GM23248 (cell line): ENCODE measurements at regions not wholly inside any gene's neighbourhood (a gene's known extent, or its start where the extent isn't known, plus 50 kb on each side); places are given as distances from the start of the nearest gene placed in this dataset.

Experiments used
- DNase-seq: peaks from one replicate; pipeline ENCODE4 v3.0.0-alpha.2; 2015
- H2AFZ ChIP-seq: fragments of 200-600 bp; sonication (generic); 2 replicates; pipeline ENCODE4 v1.6.1; 2016; ENCODE audit warnings: antibody characterized with exemption
- H3F3A ChIP-seq: fragments of 200-600 bp; sonication (generic); 2 replicates; pipeline ENCODE4 v1.6.1; 2016; ENCODE audit warnings: mild to moderate bottlenecking, antibody characterized with exemption, mixed run types; ENCODE audit not compliant: insufficient read depth
- H3K27ac ChIP-seq: fragments of 200-600 bp; sonication (generic); 2 replicates; pipeline ENCODE4 v1.5.1; 2016; ENCODE audit warnings: mild to moderate bottlenecking
- H3K27me3 ChIP-seq: fragments of 200-600 bp; sonication (generic); replicated peaks from 2 replicates; pipeline ENCODE4 v1.6.1; 2016; ENCODE audit warnings: mild to moderate bottlenecking; ENCODE audit not compliant: insufficient read depth
- H3K36me3 ChIP-seq: fragments of 200-600 bp; sonication (generic); 2 replicates; pipeline ENCODE4 v1.6.1; 2016; ENCODE audit warnings: low read depth, mild to moderate bottlenecking
- H3K4me1 ChIP-seq: fragments of 200-600 bp; sonication (generic); 2 replicates; pipeline ENCODE4 v1.6.1; 2016; ENCODE audit warnings: mild to moderate bottlenecking; ENCODE audit not compliant: insufficient read depth
- H3K4me2 ChIP-seq: fragments of 200-600 bp; sonication (generic); one replicate; pipeline ENCODE4 v1.6.1; 2016; ENCODE audit warnings: mild to moderate bottlenecking; ENCODE audit not compliant: unreplicated experiment
- H3K4me3 ChIP-seq: fragments of 200-600 bp; sonication (generic); 2 replicates; pipeline ENCODE4 v1.5.1; 2016; ENCODE audit warnings: mild to moderate bottlenecking
- H3K79me2 ChIP-seq: fragments of 200-600 bp; sonication (generic); 2 replicates; pipeline ENCODE4 v1.6.1; 2016; ENCODE audit warnings: mild to moderate bottlenecking; ENCODE audit not compliant: insufficient read depth
- H3K9ac ChIP-seq: fragments of 200-600 bp; sonication (generic); 2 replicates; pipeline ENCODE4 v1.6.1; 2016; ENCODE audit warnings: mild to moderate bottlenecking
- H3K9me2 ChIP-seq: fragments of 200-600 bp; sonication (generic); 2 replicates; pipeline ENCODE4 v1.6.1; 2016; ENCODE audit warnings: mixed run types, mild to moderate bottlenecking, moderate library complexity; ENCODE audit not compliant: insufficient read depth
- H3K9me3 ChIP-seq: fragments of 200-600 bp; sonication (generic); one replicate; pipeline ENCODE4 v1.6.1; 2017; ENCODE audit warnings: low read depth
- H4K20me1 ChIP-seq: fragments of 200-600 bp; sonication (generic); 2 replicates; pipeline ENCODE4 v1.6.0; 2016; ENCODE audit not compliant: insufficient read depth
- EZH2 ChIP-seq: fragments of 200-600 bp; sonication (generic); IDR thresholded peaks from 2 replicates; pipeline ENCODE4 v1.6.1; 2018; ENCODE audit warnings: antibody characterized with exemption, mild to moderate bottlenecking; ENCODE audit not compliant: insufficient read depth, poor library complexity, severe bottlenecking
- EZH2phosphoT487 ChIP-seq: fragments of 200-600 bp; sonication (generic); IDR thresholded peaks from 2 replicates; pipeline ENCODE4 v1.6.1; 2018; ENCODE audit warnings: antibody characterized with exemption, moderate library complexity, mild to moderate bottlenecking, low read depth; ENCODE audit not compliant: insufficient read depth
- WGBS, 2 experiments: methylation state at CpG; one replicate each; pipeline ENCODE4 v1.1.6; 2015 to 2017; ENCODE audit warnings: low lambda C conversion rate in 2 of 2, low coverage in 1 of 2; ENCODE audit errors: missing lambda C conversion rate in 2 of 2; 5-methylcytosine and 5-hydroxymethylcytosine counted together
- in situ Hi-C: fragments of 300-500 bp; cut with MboI; formaldehyde crosslinking; loops from 2 replicates; pipeline ENCODE4 v1.15.0; 2020

- Histone ChIP-seq H3K27me3 (no peaks in the 10 kb centered on the region), H4K20me1 (no peaks in the 10 kb centered on the region), H3K4me3 (peak overlapping the region; percentile 89), H3K36me3 (no peaks in the 10 kb centered on the region), H3K27ac (no peak overlapping the region), H3K9me3 (no peaks in the 10 kb centered on the region), H3K4me2 (peak overlapping the region; percentile 84), H3F3A (peaks cover 18% of the 10 kb centered on the region; the same call in 1 of the 2 replicates), H3K9me2 (no peaks in the 10 kb centered on the region), H2AFZ (peak overlapping the region; percentile 88), H3K79me2 (peaks cover 12% of the 10 kb centered on the region; the same call in 1 of the 2 replicates), H3K4me1 (peaks cover 27% of the 10 kb centered on the region), H3K9ac (peak overlapping the region; percentile 81)
- WGBS, 2 experiments = 65 to 67% methylated on average over 21 of the region's 21 CpGs
- peak; percentile 25 for DNase-seq
- in situ Hi-C loops = no loop called here
- no peak for TF ChIP-seq EZH2phosphoT487
- TF ChIP-seq EZH2 = no peak
These were observed 63.9 kb upstream of the STARD13 start for GRCh38 chr13:33349288-33349985.

GRCh38 chr13:33349986-33350826 lies 64.7 kb upstream of the STARD13 start:
- Histone ChIP-seq H3K9me2 (no peaks in the 10 kb centered on the region), H3K27me3 (no peaks in the 10 kb centered on the region), H3K36me3 (no peaks in the 10 kb centered on the region), H3K4me3 (peak overlapping the region; percentile 89), H3K27ac (no peak overlapping the region), H3K79me2 (peaks cover 12% of the 10 kb centered on the region; the same call in 1 of the 2 replicates), H3K9ac (peak overlapping the region; percentile 81), H3K9me3 (no peaks in the 10 kb centered on the region), H4K20me1 (no peaks in the 10 kb centered on the region), H3K4me2 (peak overlapping the region; percentile 84), H3F3A (peaks cover 23% of the 10 kb centered on the region), H2AFZ (peak overlapping the region; percentile 88), H3K4me1 (peaks cover 32% of the 10 kb centered on the region)
- TF ChIP-seq EZH2 (no peak), EZH2phosphoT487 (no peak)
- WGBS, 2 experiments = 1% methylated on average over 49 to 67 of the region's 84 CpGs
- in situ Hi-C loops = no loop called here
- peak; percentile 67 for DNase-seq

GRCh38 chr13:33351319-33351718 lies 65.8 kb upstream of the STARD13 start:
- 25 to 26% methylated on average over 2 of the region's 2 CpGs for WGBS, 2 experiments
- Histone ChIP-seq H3F3A (peaks cover 34% of the 10 kb centered on the region), H2AFZ (peak overlapping the region; percentile 88), H3K27ac (no peak overlapping the region), H3K79me2 (peaks cover 12% of the 10 kb centered on the region; the same call in 1 of the 2 replicates), H3K9me2 (no peaks in the 10 kb centered on the region), H3K27me3 (no peaks in the 10 kb centered on the region), H4K20me1 (no peaks in the 10 kb centered on the region), H3K4me3 (peak overlapping the region; percentile 89), H3K4me2 (peak overlapping the region; percentile 84), H3K9ac (0 out of 2 replicates have a peak overlapping the region, but pooled peaks have one; percentile 81), H3K36me3 (no peaks in the 10 kb centered on the region), H3K9me3 (no peaks in the 10 kb centered on the region), H3K4me1 (peaks cover 32% of the 10 kb centered on the region)
- DNase-seq = peak; percentile 74
- in situ Hi-C loops = no loop called here
- TF ChIP-seq EZH2 = no peak
- TF ChIP-seq EZH2phosphoT487 = no peak

- H3K36me3 ChIP-seq = no peaks in the 10 kb centered on the region
- peaks cover 9% of the 10 kb centered on the region; the same call in 1 of the 2 replicates for H3K79me2 ChIP-seq
- 86 to 89% methylated on average over 5 of the region's 5 CpGs for WGBS, 2 experiments
- in situ Hi-C loops = no loop called here
- H2AFZ ChIP-seq = no peak overlapping the region
- H3K27ac ChIP-seq = no peak overlapping the region
- H3K4me3 ChIP-seq = no peak overlapping the region
- peaks cover 32% of the 10 kb centered on the region for H3K4me1 ChIP-seq
- TF ChIP-seq EZH2 = no peak
- TF ChIP-seq EZH2phosphoT487 = no peak
- DNase-seq = no peak
- H3K4me2 ChIP-seq = no peak overlapping the region
- no peak overlapping the region for H3K9ac ChIP-seq
- no peaks in the 10 kb centered on the region for H3K9me3 ChIP-seq
- peaks cover 34% of the 10 kb centered on the region for H3F3A ChIP-seq
- H3K9me2 ChIP-seq = no peaks in the 10 kb centered on the region
- H3K27me3 ChIP-seq = no peaks in the 10 kb centered on the region
- no peaks in the 10 kb centered on the region for H4K20me1 ChIP-seq
These were observed 66.5 kb upstream of the STARD13 start for GRCh38 chr13:33352041-33352440.
